GM23338 (cell line): ENCODE measurements at regions not wholly inside any gene's neighbourhood (a gene's known extent, or its start where the extent isn't known, plus 50 kb on each side); places are given as distances from the start of the nearest gene placed in this dataset.

ENCODE experiments used
- ATAC-seq: fragments of 200-7000 bp; cut with Tn5 transposase; 3 replicates; pipeline ENCODE4 v1.9.1; 2020
- DNase-seq: peaks from one replicate; pipeline ENCODE4 v3.0.0-alpha.2; 2015; ENCODE audit warnings: low spot score
- H2AFZ ChIP-seq: fragments of 200-600 bp; sonication (generic); 2 replicates; pipeline ENCODE4 v1.8.0; 2016; ENCODE audit warnings: antibody characterized with exemption, mild to moderate bottlenecking, moderate library complexity
- H3F3A ChIP-seq: fragments of 200-600 bp; sonication (generic); replicated peaks from 2 replicates; pipeline ENCODE4 v1.8.0; 2017; ENCODE audit warnings: antibody characterized with exemption, mixed run types, low read depth
- H3K27ac ChIP-seq: fragments of 200-600 bp; sonication (generic); 2 replicates; pipeline ENCODE4 v1.6.1; 2016; ENCODE audit warnings: low read depth
- H3K27me3 ChIP-seq: fragments of 200-600 bp; sonication (generic); 2 replicates; pipeline ENCODE4 v1.8.0; 2016; ENCODE audit warnings: mild to moderate bottlenecking, mixed run types, moderate library complexity; ENCODE audit not compliant: insufficient read depth
- H3K36me3 ChIP-seq: fragments of 200-600 bp; sonication (generic); 2 replicates; pipeline ENCODE4 v1.8.0; 2016; ENCODE audit warnings: mild to moderate bottlenecking; ENCODE audit not compliant: insufficient read depth
- H3K4me1 ChIP-seq: fragments of 200-600 bp; sonication (generic); 2 replicates; pipeline ENCODE4 v1.8.0; 2016; ENCODE audit warnings: mild to moderate bottlenecking, moderate library complexity; ENCODE audit not compliant: insufficient read depth
- H3K4me2 ChIP-seq: fragments of 200-600 bp; sonication (generic); 2 replicates; pipeline ENCODE4 v1.7.1; 2017; ENCODE audit warnings: mixed run types
- H3K4me3 ChIP-seq: fragments of 200-600 bp; sonication (generic); 2 replicates; pipeline ENCODE4 v1.6.1; 2016; ENCODE audit warnings: mixed run types
- H3K79me2 ChIP-seq: fragments of 200-600 bp; sonication (generic); replicated peaks from 2 replicates; pipeline ENCODE4 v1.8.0; 2017; ENCODE audit warnings: mild to moderate bottlenecking; ENCODE audit not compliant: insufficient read depth
- H3K9me2 ChIP-seq: fragments of 200-600 bp; sonication (generic); 2 replicates; pipeline ENCODE4 v1.8.0; 2017; ENCODE audit not compliant: insufficient read depth
- H4K20me1 ChIP-seq: fragments of 200-600 bp; sonication (generic); replicated peaks from 2 replicates; pipeline ENCODE4 v1.8.0; 2017; ENCODE audit warnings: mild to moderate bottlenecking; ENCODE audit not compliant: insufficient read depth
- H3K27ac Mint-ChIP-seq: 2 replicates; pipeline ENCODE4 v1.8.0; 2020; ENCODE audit warnings: inconsistent platforms, mild to moderate bottlenecking, moderate library complexity, mixed read lengths
- H3K27me3 Mint-ChIP-seq: 3 replicates; pipeline ENCODE4 v1.8.0; 2022; ENCODE audit warnings: low read depth, mild to moderate bottlenecking, moderate library complexity, mixed read lengths, inconsistent platforms; ENCODE audit not compliant: insufficient read depth, poor library complexity
- H3K36me3 Mint-ChIP-seq: 3 replicates; pipeline ENCODE4 v1.8.0; 2021; ENCODE audit warnings: low read depth, mild to moderate bottlenecking, inconsistent platforms, moderate library complexity, mixed read lengths
- H3K4me1 Mint-ChIP-seq: 3 replicates; pipeline ENCODE4 v1.8.0; 2020; ENCODE audit warnings: mild to moderate bottlenecking, inconsistent platforms, mixed read lengths
- H3K4me3 Mint-ChIP-seq: 3 replicates; pipeline ENCODE4 v1.8.0; 2021; ENCODE audit warnings: moderate library complexity, mild to moderate bottlenecking, inconsistent platforms, mixed read lengths
- H3K9me3 Mint-ChIP-seq: 3 replicates; pipeline ENCODE4 v1.8.0; 2020; ENCODE audit warnings: moderate library complexity, mild to moderate bottlenecking, inconsistent platforms, mixed read lengths
- CREB1 ChIP-seq: fragments of 250-450 bp; sonication (Bioruptor Pico); IDR thresholded peaks from 2 replicates; pipeline ENCODE4 v1.5.0; 2020; ENCODE audit warnings: low read depth, mild to moderate bottlenecking, moderate library complexity
- ETS1 ChIP-seq: IDR thresholded peaks from 2 replicates; pipeline ENCODE4 v1.6.1; 2016; ENCODE audit warnings: antibody characterized with exemption
- JUNB ChIP-seq: IDR thresholded peaks from one replicate; pipeline ENCODE4 v1.6.1; 2016; ENCODE audit warnings: antibody characterized with exemption; ENCODE audit not compliant: unreplicated experiment
- NANOG ChIP-seq: IDR thresholded peaks from 2 replicates; pipeline ENCODE4 v1.6.1; 2016; ENCODE audit warnings: antibody characterized with exemption, borderline replicate concordance
- POLR2AphosphoS5 ChIP-seq: IDR thresholded peaks from 2 replicates; pipeline ENCODE4 v1.6.1; 2016; ENCODE audit warnings: antibody characterized with exemption, low read depth
- STAT1 ChIP-seq: IDR thresholded peaks from one replicate; pipeline ENCODE4 v1.6.1; 2016; ENCODE audit warnings: antibody characterized with exemption; ENCODE audit not compliant: unreplicated experiment
- ZNF114 ChIP-seq: fragments of 250-450 bp; sonication (Bioruptor Pico); IDR thresholded peaks from 2 replicates; pipeline ENCODE4 v1.5.0; 2020; ENCODE audit warnings: mild to moderate bottlenecking, moderate library complexity
- ZNF331 ChIP-seq: fragments of 250-450 bp; sonication (Bioruptor Pico); IDR thresholded peaks from 2 replicates; pipeline ENCODE4 v1.5.0; 2020; ENCODE audit warnings: low read depth, mild to moderate bottlenecking, moderate library complexity
- ZNF462 ChIP-seq: fragments of 250-450 bp; sonication (Bioruptor Pico); IDR thresholded peaks from 2 replicates; pipeline ENCODE4 v1.5.0; 2020; ENCODE audit warnings: mild to moderate bottlenecking, moderate library complexity

GRCh38 chr14:57089901-57090300 lies 178.8 kb downstream of the EXOC5 start (continued):
- no peak for TF ChIP-seq ZNF462 (CRISPR knock-in tag)
- no peak for TF ChIP-seq JUNB
- no peak for TF ChIP-seq ETS1
- TF ChIP-seq NANOG = no peak
- no peak for TF ChIP-seq ZNF114 (CRISPR knock-in tag)
- TF ChIP-seq POLR2AphosphoS5 = no peak

GRCh38 chr14:57087841-57088240 lies 180.9 kb downstream of the EXOC5 start:
- Mint-ChIP-seq H3K9me3 (peaks cover 31% of the 10 kb centered on the region), H3K4me3 (no peak overlapping the region), H3K27me3 (peaks cover 4% of the 10 kb centered on the region), H3K27ac (no peak overlapping the region), H3K36me3 (peaks cover 29% of the 10 kb centered on the region), H3K4me1 (peaks cover 12% of the 10 kb centered on the region)
- Histone ChIP-seq H3K4me2 (no peak overlapping the region), H2AFZ (no peak overlapping the region), H4K20me1 (no peaks in the 10 kb centered on the region), H3K4me3 (no peak overlapping the region), H3K27me3 (no peaks in the 10 kb centered on the region), H3F3A (no peaks in the 10 kb centered on the region), H3K27ac (no peak overlapping the region), H3K4me1 (peaks cover 31% of the 10 kb centered on the region), H3K36me3 (no peaks in the 10 kb centered on the region; the same call in 1 of the 2 replicates), H3K79me2 (no peaks in the 10 kb centered on the region), H3K9me2 (peaks cover 8% of the 10 kb centered on the region; the same call in 1 of the 2 replicates)
- DNase-seq = no peak
- no peak for ATAC-seq
- TF ChIP-seq STAT1 (no peak), CREB1 (no peak), JUNB (no peak), ETS1 (no peak), ZNF331 (CRISPR knock-in tag) (no peak), POLR2AphosphoS5 (no peak)
